ENCODE measurements at regions not wholly inside any gene's neighbourhood (a gene's known extent, or its start where the extent isn't known, plus 50 kb on each side); places are given as distances from the start of the nearest gene placed in this dataset.
"Not testable (repeated sequence)": the region's sequence is repeated elsewhere in the genome, so short reads cannot be mapped to it uniquely, and the experiment has no call there.

DNA sequence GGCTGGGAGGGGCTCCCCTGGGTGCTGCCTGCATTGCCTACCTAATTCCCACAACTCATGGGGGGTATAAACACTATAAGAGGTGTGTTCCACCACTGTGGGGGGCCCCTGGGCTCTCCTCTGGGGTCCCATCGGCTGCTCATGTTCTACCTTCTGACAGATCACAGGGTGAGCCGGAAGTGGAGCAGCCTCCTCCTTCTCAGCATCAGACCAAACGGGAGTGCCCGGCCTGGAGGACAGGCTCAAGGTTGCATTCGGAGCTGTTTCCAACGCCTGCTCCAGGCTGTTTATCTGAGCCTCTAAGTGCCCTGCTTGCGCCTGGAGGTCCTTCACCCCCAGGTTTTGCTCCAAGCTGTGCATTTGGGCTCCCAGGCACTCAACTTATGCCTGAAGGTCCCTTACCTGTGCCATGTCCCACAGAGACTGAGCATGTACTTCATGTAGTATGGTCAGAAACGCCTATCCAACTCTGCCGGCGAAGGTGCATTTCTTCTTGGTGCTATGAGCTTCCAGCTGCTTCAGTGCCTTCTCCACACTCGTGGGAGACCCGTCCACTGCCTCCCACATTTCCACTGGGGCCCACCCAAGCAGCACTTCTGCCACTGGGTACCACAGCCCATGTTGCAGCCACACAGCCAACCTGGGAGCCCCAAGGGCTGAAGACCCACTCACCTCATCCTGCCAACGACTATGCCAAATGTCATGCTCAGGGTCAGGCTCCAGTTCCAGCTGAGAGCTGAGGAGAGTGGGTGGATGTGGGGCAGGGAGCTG is 232.1 kb downstream of the IGSF11 start:
- no peak for DNase-seq
- no peak for ATAC-seq
- WGBS (ENCODE audit: insufficient coverage, low coverage, low lambda C conversion rate, missing lambda C conversion rate) = 71% methylated on average over 4 of the region's 13 CpGs
- no peaks in the 10 kb centered on the region for H3K9me3 ChIP-seq
- intact Hi-C loops (cut with DNase I) = no loop called here
- H3K4me1 ChIP-seq = no peaks in the 10 kb centered on the region
- no peak overlapping the region for H3K4me3 ChIP-seq
- H3K27ac ChIP-seq = no peak overlapping the region
- no peak for TF ChIP-seq POLR2A (IDR thresholded peaks at IDR 0.05)
- TF ChIP-seq, protein P1, sequence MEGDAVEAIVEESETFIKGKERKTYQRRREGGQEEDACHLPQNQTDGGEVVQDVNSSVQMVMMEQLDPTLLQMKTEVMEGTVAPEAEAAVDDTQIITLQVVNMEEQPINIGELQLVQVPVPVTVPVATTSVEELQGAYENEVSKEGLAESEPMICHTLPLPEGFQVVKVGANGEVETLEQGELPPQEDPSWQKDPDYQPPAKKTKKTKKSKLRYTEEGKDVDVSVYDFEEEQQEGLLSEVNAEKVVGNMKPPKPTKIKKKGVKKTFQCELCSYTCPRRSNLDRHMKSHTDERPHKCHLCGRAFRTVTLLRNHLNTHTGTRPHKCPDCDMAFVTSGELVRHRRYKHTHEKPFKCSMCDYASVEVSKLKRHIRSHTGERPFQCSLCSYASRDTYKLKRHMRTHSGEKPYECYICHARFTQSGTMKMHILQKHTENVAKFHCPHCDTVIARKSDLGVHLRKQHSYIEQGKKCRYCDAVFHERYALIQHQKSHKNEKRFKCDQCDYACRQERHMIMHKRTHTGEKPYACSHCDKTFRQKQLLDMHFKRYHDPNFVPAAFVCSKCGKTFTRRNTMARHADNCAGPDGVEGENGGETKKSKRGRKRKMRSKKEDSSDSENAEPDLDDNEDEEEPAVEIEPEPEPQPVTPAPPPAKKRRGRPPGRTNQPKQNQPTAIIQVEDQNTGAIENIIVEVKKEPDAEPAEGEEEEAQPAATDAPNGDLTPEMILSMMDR (IDR thresholded peaks at IDR 0.05) = no peak
- H3K36me3 ChIP-seq = no peaks in the 10 kb centered on the region
- no peaks in the 10 kb centered on the region for H3K27me3 ChIP-seq

DNA sequence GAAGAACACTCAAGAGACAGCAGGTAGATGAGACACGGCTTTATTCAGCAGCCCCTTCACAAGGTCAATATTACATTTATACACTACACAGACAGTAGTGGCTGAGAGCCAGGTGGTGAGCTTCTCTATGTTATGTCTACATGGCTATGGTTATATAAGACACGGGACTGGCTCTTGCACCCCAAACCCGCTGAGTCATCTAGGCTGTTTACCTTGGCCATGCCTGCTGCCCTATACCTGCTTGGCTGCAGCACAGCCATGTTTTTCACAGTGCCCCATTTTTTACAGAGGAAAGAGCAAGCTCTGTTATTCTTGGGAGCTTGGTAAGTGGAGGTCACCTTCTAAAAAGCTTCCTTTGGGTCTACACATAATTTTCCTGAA is 231.6 kb downstream of the IGSF11 start:
- intact Hi-C loops (cut with DNase I) = no loop called here
- Histone ChIP-seq H3K4me1 (no peaks in the 10 kb centered on the region), H3K9me3 (no peaks in the 10 kb centered on the region), H3K27me3 (no peaks in the 10 kb centered on the region), H3K4me3 (no peak overlapping the region), H3K27ac (no peak overlapping the region), H3K36me3 (no peaks in the 10 kb centered on the region)
- TF ChIP-seq, protein P1 (IDR thresholded peaks at IDR 0.05) = no peak
- no peak for TF ChIP-seq POLR2A (IDR thresholded peaks at IDR 0.05)
- no peak for ATAC-seq
- no peak for DNase-seq
- WGBS (ENCODE audit: insufficient coverage, low coverage, low lambda C conversion rate, missing lambda C conversion rate) = 100% methylated on average over 1 of the region's 3 CpGs

DNA sequence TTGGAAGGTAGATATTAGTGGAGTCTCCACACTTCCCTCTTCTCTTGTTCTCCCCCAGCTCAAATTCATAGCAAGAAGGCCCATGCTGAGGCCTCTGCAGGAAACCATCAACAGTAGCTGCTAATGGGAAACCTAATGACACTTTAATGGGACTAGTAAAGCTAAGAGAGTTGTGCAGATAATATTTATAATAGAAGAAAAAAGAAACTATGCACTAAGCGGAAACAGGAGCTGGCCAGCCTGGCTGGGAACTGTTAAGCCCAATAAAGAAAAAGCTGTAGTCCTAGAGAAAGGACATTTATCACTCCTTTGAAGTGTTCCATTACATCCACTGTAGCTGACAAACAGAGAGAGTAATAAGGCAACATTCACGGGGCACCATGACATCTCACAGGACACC is 229.6 kb downstream of the IGSF11 start:
- Histone ChIP-seq H3K4me1 (no peaks in the 10 kb centered on the region), H3K36me3 (no peaks in the 10 kb centered on the region), H3K4me3 (no peak overlapping the region), H3K27ac (no peak overlapping the region), H3K27me3 (no peaks in the 10 kb centered on the region), H3K9me3 (no peaks in the 10 kb centered on the region)
- no peak for TF ChIP-seq POLR2A (IDR thresholded peaks at IDR 0.05)
- TF ChIP-seq, protein P1 (IDR thresholded peaks at IDR 0.05) = no peak
- DNase-seq (no peak), ATAC-seq (no peak)
- WGBS (ENCODE audit: insufficient coverage, low coverage, low lambda C conversion rate, missing lambda C conversion rate) = 85% methylated on average over 2 of the region's 2 CpGs
- intact Hi-C loops (cut with DNase I) = no loop called here

DNA sequence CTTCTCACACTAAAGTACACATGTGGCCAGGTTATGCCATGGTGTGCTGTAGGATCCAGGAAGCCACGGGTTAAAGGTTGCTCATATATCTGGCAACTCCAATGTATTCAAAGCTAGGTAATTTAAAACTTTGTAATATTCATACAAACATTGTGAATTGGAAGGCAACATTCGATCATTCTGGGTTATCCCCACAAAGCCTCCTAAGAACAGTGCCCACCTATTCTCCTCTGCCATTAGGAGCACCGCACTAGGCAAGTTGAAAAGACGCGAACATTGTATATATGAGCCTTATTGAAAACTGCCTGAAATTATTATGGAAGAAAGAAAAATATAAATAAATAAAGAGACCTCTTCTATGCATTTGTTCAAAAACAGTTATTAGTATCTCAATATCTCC is 228.2 kb downstream of the IGSF11 start:
- TF ChIP-seq, protein P1 (IDR thresholded peaks at IDR 0.05) = no peak
- no peak for ATAC-seq
- 87% methylated on average over 5 of the region's 5 CpGs for WGBS (ENCODE audit: insufficient coverage, low coverage, low lambda C conversion rate, missing lambda C conversion rate)
- intact Hi-C loops (cut with DNase I) = no loop called here
- H3K27me3 ChIP-seq = no peaks in the 10 kb centered on the region
- H3K9me3 ChIP-seq = no peaks in the 10 kb centered on the region
- no peak for DNase-seq
- H3K27ac ChIP-seq = no peak overlapping the region
- H3K36me3 ChIP-seq = no peaks in the 10 kb centered on the region
- H3K4me3 ChIP-seq = no peak overlapping the region
- H3K4me1 ChIP-seq = no peaks in the 10 kb centered on the region

DNA sequence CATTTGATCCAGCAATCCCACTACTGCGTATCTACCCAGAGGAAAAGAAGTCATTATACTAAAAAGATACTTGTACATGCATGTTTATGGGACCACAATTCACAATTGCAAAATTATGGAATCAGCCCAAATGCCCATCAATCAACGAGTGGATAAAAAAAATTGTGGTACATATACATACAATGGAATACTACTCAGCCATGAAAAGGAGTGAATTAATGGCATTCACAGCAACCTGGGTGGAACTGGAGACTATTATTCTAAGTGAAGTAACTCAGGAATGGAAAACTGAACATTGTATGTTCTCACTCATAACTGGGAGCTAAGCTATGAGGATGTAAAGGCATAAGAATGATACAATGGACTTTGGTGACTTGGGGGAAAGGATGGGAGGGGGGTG is 227.3 kb downstream of the IGSF11 start:
- DNase-seq; ATAC-seq; intact Hi-C loops (cut with DNase I); H3K36me3 ChIP-seq; H3K9me3 ChIP-seq; H3K4me3 ChIP-seq; H3K27ac ChIP-seq; H3K27me3 ChIP-seq; H3K4me1 ChIP-seq: not testable (repeated sequence)
- 85% methylated on average over 2 of the region's 2 CpGs for WGBS (ENCODE audit: insufficient coverage, low coverage, low lambda C conversion rate, missing lambda C conversion rate)

Data from right lobe of liver (tissue), 6 donors.